GM06990 (cell line): ENCODE measurements at regions not wholly inside any gene's neighbourhood (a gene's known extent, or its start where the extent isn't known, plus 50 kb on each side); places are given as distances from the start of the nearest gene placed in this dataset.

Source experiments
- DNase-seq: peaks from one replicate; pipeline ENCODE4 v3.0.0-alpha.2; 2011; ENCODE audit not compliant: insufficient read length; ENCODE audit errors: extremely low read depth
- H3K27me3 ChIP-seq: replicated peaks from 2 replicates; pipeline ENCODE4 v1.6.0; 2011; ENCODE audit warnings: low read length; ENCODE audit not compliant: control insufficient read depth, insufficient read depth
- H3K36me3 ChIP-seq: 2 replicates; pipeline ENCODE4 v1.5.1; 2011; ENCODE audit warnings: low read length; ENCODE audit not compliant: control insufficient read depth, insufficient read depth
- H3K4me3 ChIP-seq: replicated peaks from 2 replicates; pipeline ENCODE4 v1.5.1; 2011; ENCODE audit warnings: low read depth, mild to moderate bottlenecking, control low read depth, low read length
- CTCF ChIP-seq: IDR thresholded peaks from 2 replicates; pipeline ENCODE4 v1.5.1; 2011; ENCODE audit warnings: low read length, control low read depth, mild to moderate bottlenecking, inconsistent platforms; ENCODE audit not compliant: insufficient read depth, poor library complexity, severe bottlenecking

GRCh38 chr2:51723691-51724090 is 691.8 kb upstream of the NRXN1 start:
- Histone ChIP-seq H3K27me3 (no peaks in the 10 kb centered on the region), H3K4me3 (no peak overlapping the region), H3K36me3 (no peaks in the 10 kb centered on the region)
- TF ChIP-seq CTCF, result no peak
- no peak for DNase-seq

- no peak for DNase-seq
- H3K4me3 ChIP-seq, result no peak overlapping the region
- H3K27me3 ChIP-seq, result no peaks in the 10 kb centered on the region
- no peaks in the 10 kb centered on the region for H3K36me3 ChIP-seq
- TF ChIP-seq CTCF, result no peak
Observed at GRCh38 chr2:51722311-51722710, 690.4 kb upstream of the NRXN1 start.

- TF ChIP-seq CTCF, result no peak
Observed at GRCh38 chr2:51720826-51721225, 688.9 kb upstream of the NRXN1 start.

GRCh38 chr2:51718881-51719280 is 686.9 kb upstream of the NRXN1 start:
- Histone ChIP-seq H3K36me3 (no peaks in the 10 kb centered on the region), H3K27me3 (no peaks in the 10 kb centered on the region), H3K4me3 (no peak overlapping the region)
- DNase-seq, result no peak
- no peak for TF ChIP-seq CTCF

More at GRCh38 chr2:51720826-51721225, 688.9 kb upstream of the NRXN1 start:
- Histone ChIP-seq H3K4me3 (no peak overlapping the region), H3K27me3 (no peaks in the 10 kb centered on the region), H3K36me3 (no peaks in the 10 kb centered on the region)
- no peak for DNase-seq

GRCh38 chr2:51717312-51717711 is 685.4 kb upstream of the NRXN1 start:
- no peak for DNase-seq
- no peak overlapping the region for H3K4me3 ChIP-seq
- TF ChIP-seq CTCF, result no peak

GRCh38 chr2:51711766-51712165 is 679.8 kb upstream of the NRXN1 start:
- no peak for TF ChIP-seq CTCF
- Histone ChIP-seq H3K36me3 (no peaks in the 10 kb centered on the region), H3K27me3 (no peaks in the 10 kb centered on the region), H3K4me3 (no peak overlapping the region)
- DNase-seq, result no peak

More at GRCh38 chr2:51717312-51717711, 685.4 kb upstream of the NRXN1 start:
- Histone ChIP-seq H3K36me3 (no peaks in the 10 kb centered on the region), H3K27me3 (no peaks in the 10 kb centered on the region)
